ENCODE measurements at regions not wholly inside any gene's neighbourhood (a gene's known extent, or its start where the extent isn't known, plus 50 kb on each side); places are given as distances from the start of the nearest gene placed in this dataset.

DNA sequence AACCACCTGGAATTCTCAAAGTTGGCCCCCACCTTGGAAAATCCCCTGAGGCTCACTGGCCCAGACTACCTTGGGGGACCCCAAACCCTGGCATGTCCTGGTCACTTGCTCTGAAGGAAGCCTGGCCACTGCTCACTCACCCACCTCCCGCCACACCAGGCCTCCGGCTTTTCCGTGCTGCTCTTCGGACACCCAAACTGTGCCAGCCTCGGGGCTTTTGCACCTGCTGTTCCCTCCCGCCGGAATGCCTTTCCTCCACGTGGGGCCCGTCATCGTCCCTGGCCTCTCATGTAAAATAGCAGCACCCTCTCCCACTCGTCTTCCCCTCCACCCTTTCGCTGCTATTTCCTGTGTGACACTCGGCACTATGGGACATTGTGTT lies 87.2 kb upstream of the NCOR2 start (continued):
- TF ChIP-seq, protein P1, sequence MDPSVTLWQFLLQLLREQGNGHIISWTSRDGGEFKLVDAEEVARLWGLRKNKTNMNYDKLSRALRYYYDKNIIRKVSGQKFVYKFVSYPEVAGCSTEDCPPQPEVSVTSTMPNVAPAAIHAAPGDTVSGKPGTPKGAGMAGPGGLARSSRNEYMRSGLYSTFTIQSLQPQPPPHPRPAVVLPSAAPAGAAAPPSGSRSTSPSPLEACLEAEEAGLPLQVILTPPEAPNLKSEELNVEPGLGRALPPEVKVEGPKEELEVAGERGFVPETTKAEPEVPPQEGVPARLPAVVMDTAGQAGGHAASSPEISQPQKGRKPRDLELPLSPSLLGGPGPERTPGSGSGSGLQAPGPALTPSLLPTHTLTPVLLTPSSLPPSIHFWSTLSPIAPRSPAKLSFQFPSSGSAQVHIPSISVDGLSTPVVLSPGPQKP (IDR thresholded peaks at IDR 0.05; ENCODE audit: low read depth, low read length), result no peak
- TF ChIP-seq NR3C1 (IDR thresholded peaks at IDR 0.05), result no peak
- TF ChIP-seq ESRRA (IDR thresholded peaks at IDR 0.05; ENCODE audit: borderline replicate concordance, low read length), result no peak
- TF ChIP-seq MAX (IDR thresholded peaks at IDR 0.05), result no peak

DNA sequence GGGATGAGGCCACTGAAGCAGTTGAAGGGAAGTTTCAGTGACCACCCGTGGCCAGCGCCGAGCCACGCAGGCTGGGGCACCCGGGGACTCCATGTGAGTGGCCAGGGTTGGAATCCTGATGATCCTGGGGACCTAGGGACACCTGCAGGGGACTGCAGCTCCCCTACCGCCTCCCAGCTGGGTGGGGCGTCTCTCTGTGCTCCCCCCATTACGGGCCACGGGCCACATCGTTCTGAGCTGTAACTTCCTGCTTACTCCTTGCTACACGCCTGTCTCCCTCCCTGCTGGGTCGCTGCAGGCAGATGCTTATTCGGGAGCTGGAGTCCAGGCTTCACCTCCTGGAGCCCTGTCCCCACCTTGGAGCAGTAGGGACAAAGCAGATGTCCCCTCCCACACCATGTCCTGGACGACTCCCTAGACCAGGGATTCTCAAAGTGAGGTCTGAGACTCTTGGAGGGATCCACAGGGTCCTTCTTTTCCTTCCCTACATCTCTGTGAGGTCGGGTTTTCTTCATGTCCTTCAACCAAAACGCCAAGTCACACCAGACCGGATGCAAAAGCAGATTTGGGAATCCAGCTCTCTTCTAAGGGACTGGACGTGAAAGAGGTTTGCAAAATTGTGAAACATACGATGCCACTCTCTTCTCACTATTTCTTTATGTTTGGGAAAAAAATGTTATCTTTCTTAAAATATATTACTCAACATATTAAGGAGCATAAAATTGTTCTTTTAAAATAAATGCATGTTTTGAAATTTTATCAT lies 85.9 kb upstream of the NCOR2 start:
- Histone ChIP-seq H3K4me3 (no peak overlapping the region), H3K4me1 (peaks cover 23% of the 10 kb centered on the region), H3K27ac (peak overlapping the region; percentile 26 to 70; a peak in 3 of 6 replicates), H3K9me3 (peaks cover 17% of the 10 kb centered on the region), H3K4me2 (no peak overlapping the region)
- DNase-seq (ENCODE audit: low read depth in 1 of 2, low spot score in 1 of 2), result no peak
- peak in 1 of 2 experiments; percentile 11; a peak in 1 of 6 replicates for ATAC-seq
- WGBS (ENCODE audit: missing lambda C conversion rate), result 72% methylated on average over 18 of the region's 19 CpGs
- FAIRE-seq, result no peak
- ChIA-PET POLR2A (no interaction called here), CTCF (interaction anchor here (0.6 to 2.6 kb wide), 4 partner anchors 9 to 1379 kb away, joined by 4 to 9 read pairs (median 5); no protein-coding TSS in a partner anchor)
- TF ChIP-seq PHF8 (IDR thresholded peaks at IDR 0.05; ENCODE audit: borderline replicate concordance, low read depth) (no peak), JUNB (IDR thresholded peaks at IDR 0.05) (no peak), RCOR1 (IDR thresholded peaks at IDR 0.05; ENCODE audit: low read depth, low read length) (no peak), NR3C1 (IDR thresholded peaks at IDR 0.05) (no peak), REST (IDR thresholded peaks at IDR 0.05) (no peak), CHD2 (IDR thresholded peaks at IDR 0.05; ENCODE audit: low read length, partially characterized antibody) (no peak), CBX2 (IDR thresholded peaks at IDR 0.05; ENCODE audit: borderline replicate concordance, low read depth) (no peak), ZNF302 (CRISPR knock-in tag; IDR thresholded peaks at IDR 0.05) (no peak), FOSB (CRISPR knock-in tag; IDR thresholded peaks at IDR 0.05) (no peak), FOSL2 (IDR thresholded peaks at IDR 0.05) (no peak), FOSL2 (CRISPR knock-in tag; IDR thresholded peaks at IDR 0.05) (no peak), CEBPB (IDR thresholded peaks at IDR 0.05) (no peak), BHLHE40 (IDR thresholded peaks at IDR 0.05; ENCODE audit: low read depth, low read length) (no peak), POLR2A (IDR thresholded peaks at IDR 0.05; ENCODE audit: low read length) (no peak)

DNA sequence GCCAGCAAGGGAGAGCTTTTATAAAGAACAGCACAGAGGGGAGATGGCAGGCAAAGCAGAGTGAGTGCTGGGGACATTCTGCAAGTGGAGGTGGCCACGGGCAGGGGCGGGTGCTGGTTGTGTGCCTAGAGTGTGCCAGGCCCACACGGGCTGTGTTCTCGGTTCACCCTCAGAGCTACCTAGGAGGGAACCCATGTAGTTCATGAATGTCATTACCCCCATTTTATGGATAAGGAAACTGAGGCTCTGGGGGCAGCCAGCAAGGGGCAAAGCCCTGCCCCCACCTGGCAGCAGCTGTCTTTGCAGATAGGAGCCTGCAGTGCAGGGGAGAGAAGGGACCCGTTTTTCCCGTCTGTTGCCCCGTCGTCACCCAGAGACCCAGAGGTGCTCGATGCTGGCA lies 85.2 kb upstream of the NCOR2 start:
- POLR2A ChIA-PET, result no interaction called here
- no peak for ATAC-seq
- Histone ChIP-seq H3K9me3 (peaks cover 19% of the 10 kb centered on the region), H3K27ac (peak overlapping the region; percentile 26 to 70; a peak in 2 of 6 replicates), H3K4me2 (no peak overlapping the region), H3K4me1 (peaks cover 23% of the 10 kb centered on the region), H3K4me3 (no peak overlapping the region)
- CTCF ChIA-PET, result interaction anchor here (0.6 to 2.6 kb wide), 7 partner anchors 10 to 1378 kb away, joined by 3 to 9 read pairs (median 5); no protein-coding TSS in a partner anchor
- no peak for DNase-seq (ENCODE audit: low read depth in 1 of 2, low spot score in 1 of 2)
- no peak for FAIRE-seq
- WGBS (ENCODE audit: missing lambda C conversion rate), result 86% methylated on average over 9 of the region's 9 CpGs
- TF ChIP-seq SREBF2 (IDR thresholded peaks at IDR 0.05) (no peak), ZNF302 (CRISPR knock-in tag; IDR thresholded peaks at IDR 0.05) (no peak), NR3C1 (IDR thresholded peaks at IDR 0.05) (no peak), NPAS2 (CRISPR knock-in tag; IDR thresholded peaks at IDR 0.05; ENCODE audit: borderline replicate concordance) (no peak), RCOR1 (IDR thresholded peaks at IDR 0.05; ENCODE audit: low read depth, low read length) (no peak), PHF8 (IDR thresholded peaks at IDR 0.05; ENCODE audit: borderline replicate concordance, low read depth) (no peak), POLR2A (IDR thresholded peaks at IDR 0.05; ENCODE audit: low read length) (no peak), MAFK (IDR thresholded peaks at IDR 0.05; ENCODE audit: partially characterized antibody) (no peak), E2F6 (IDR thresholded peaks at IDR 0.05; ENCODE audit: borderline replicate concordance, low read depth) (no peak), CHD4 (IDR thresholded peaks at IDR 0.05; ENCODE audit: borderline replicate concordance) (no peak), MYC (IDR thresholded peaks at IDR 0.05; ENCODE audit: borderline replicate concordance, low read length) (no peak), RFX5 (IDR thresholded peaks at IDR 0.05) (no peak), BCL3 (IDR thresholded peaks at IDR 0.05) (no peak), EHF (CRISPR knock-in tag; IDR thresholded peaks at IDR 0.05) (no peak)
- TF ChIP-seq, protein P2, sequence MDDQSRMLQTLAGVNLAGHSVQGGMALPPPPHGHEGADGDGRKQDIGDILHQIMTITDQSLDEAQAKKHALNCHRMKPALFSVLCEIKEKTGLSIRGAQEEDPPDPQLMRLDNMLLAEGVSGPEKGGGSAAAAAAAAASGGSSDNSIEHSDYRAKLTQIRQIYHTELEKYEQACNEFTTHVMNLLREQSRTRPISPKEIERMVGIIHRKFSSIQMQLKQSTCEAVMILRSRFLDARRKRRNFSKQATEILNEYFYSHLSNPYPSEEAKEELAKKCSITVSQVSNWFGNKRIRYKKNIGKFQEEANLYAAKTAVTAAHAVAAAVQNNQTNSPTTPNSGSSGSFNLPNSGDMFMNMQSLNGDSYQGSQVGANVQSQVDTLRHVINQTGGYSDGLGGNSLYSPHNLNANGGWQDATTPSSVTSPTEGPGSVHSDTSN (IDR thresholded peaks at IDR 0.05), result no peak

Measured in A549 (cell line).